IMR-90 (cell line): ENCODE measurements at regions not wholly inside any gene's neighbourhood (a gene's known extent, or its start where the extent isn't known, plus 50 kb on each side); places are given as distances from the start of the nearest gene placed in this dataset.

Experiments used
- CEBPB ChIP-seq: IDR thresholded peaks from 2 replicates; pipeline ENCODE4 v1.6.1; 2012; ENCODE audit warnings: low read depth, low read length, improper control_type of control experiment
- CHD1 ChIP-seq: IDR thresholded peaks from 2 replicates; pipeline ENCODE4 v1.6.1; 2012; ENCODE audit warnings: low read depth, low read length, improper control_type of control experiment
- FOS ChIP-seq: fragments of 150-350 bp; IDR thresholded peaks from 2 replicates; pipeline ENCODE4 v1.6.1; 2016; ENCODE audit warnings: low read depth, low read length
- MAFK ChIP-seq: IDR thresholded peaks from 2 replicates; pipeline ENCODE4 v1.6.1; 2012; ENCODE audit warnings: low read depth, low read length, improper control_type of control experiment
- NFE2L2 ChIP-seq: fragments of 150-350 bp; IDR thresholded peaks from 2 replicates; pipeline ENCODE4 v1.6.1; 2016; ENCODE audit warnings: low read depth, mild to moderate bottlenecking, low read length
- POLR2A ChIP-seq: IDR thresholded peaks from 2 replicates; pipeline ENCODE4 v1.6.1; 2012; ENCODE audit warnings: mild to moderate bottlenecking, low read depth, low read length
- RAD21 ChIP-seq: IDR thresholded peaks from 2 replicates; pipeline ENCODE4 v1.6.1; 2012; ENCODE audit warnings: low read length, improper control_type of control experiment
- RCOR1 ChIP-seq: IDR thresholded peaks from 2 replicates; pipeline ENCODE4 v1.6.1; 2012; ENCODE audit warnings: mild to moderate bottlenecking, low read length, improper control_type of control experiment; ENCODE audit not compliant: insufficient replicate concordance
- SMC3 ChIP-seq: fragments of 150-350 bp; IDR thresholded peaks from 2 replicates; pipeline ENCODE4 v1.6.1; 2016; ENCODE audit warnings: low read depth, mild to moderate bottlenecking, antibody characterized with exemption, low read length, moderate library complexity
- TF ChIP-seq, protein P1 (sequence below): conservative IDR thresholded peaks from 2 replicates; pipeline ENCODE4 v1.5.1; 2012; ENCODE audit warnings: mild to moderate bottlenecking, low read depth, low read length, improper control_type of control experiment
- TF ChIP-seq, protein P2 (sequence below): fragments of 150-350 bp; IDR thresholded peaks from 2 replicates; pipeline ENCODE4 v1.6.1; 2016; ENCODE audit warnings: low read depth, mild to moderate bottlenecking, low read length, moderate library complexity, borderline replicate concordance

DNA sequence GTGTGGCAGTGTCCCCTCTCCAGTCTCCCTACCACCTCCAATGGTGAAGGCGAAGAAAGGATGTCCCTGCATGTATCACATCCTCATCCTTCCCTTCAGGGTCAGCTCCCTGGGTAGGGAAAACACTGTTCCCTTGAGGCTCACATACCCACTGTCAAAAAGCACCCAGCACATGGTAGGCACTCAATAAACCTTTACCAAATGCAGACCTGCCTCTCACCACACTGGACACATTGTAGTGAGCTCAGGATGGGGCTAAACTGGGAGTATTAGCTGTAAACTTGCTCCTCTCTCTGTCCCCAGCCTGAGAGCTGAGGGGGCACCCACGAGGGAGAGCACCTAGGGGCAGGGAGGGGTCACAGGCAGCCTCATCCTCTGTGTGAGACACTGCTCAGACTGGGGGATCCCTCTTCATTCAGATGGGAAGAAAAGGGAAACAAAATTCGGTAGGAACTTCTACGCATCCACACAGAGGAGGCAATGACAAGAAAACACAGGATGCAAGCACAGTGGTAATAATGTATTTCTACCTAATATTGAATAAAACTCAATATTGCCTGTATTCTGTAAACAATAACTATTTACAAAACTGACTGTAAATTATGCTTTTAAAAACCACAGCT is 101.6 kb upstream of the TOP3B start:
- TF ChIP-seq, protein P1, sequence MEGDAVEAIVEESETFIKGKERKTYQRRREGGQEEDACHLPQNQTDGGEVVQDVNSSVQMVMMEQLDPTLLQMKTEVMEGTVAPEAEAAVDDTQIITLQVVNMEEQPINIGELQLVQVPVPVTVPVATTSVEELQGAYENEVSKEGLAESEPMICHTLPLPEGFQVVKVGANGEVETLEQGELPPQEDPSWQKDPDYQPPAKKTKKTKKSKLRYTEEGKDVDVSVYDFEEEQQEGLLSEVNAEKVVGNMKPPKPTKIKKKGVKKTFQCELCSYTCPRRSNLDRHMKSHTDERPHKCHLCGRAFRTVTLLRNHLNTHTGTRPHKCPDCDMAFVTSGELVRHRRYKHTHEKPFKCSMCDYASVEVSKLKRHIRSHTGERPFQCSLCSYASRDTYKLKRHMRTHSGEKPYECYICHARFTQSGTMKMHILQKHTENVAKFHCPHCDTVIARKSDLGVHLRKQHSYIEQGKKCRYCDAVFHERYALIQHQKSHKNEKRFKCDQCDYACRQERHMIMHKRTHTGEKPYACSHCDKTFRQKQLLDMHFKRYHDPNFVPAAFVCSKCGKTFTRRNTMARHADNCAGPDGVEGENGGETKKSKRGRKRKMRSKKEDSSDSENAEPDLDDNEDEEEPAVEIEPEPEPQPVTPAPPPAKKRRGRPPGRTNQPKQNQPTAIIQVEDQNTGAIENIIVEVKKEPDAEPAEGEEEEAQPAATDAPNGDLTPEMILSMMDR, result no peak
- no peak for TF ChIP-seq POLR2A
- TF ChIP-seq NFE2L2, result no peak
- TF ChIP-seq SMC3, result no peak
- TF ChIP-seq MAFK, result no peak
- TF ChIP-seq, protein P2, sequence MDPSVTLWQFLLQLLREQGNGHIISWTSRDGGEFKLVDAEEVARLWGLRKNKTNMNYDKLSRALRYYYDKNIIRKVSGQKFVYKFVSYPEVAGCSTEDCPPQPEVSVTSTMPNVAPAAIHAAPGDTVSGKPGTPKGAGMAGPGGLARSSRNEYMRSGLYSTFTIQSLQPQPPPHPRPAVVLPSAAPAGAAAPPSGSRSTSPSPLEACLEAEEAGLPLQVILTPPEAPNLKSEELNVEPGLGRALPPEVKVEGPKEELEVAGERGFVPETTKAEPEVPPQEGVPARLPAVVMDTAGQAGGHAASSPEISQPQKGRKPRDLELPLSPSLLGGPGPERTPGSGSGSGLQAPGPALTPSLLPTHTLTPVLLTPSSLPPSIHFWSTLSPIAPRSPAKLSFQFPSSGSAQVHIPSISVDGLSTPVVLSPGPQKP, result no peak
- no peak for TF ChIP-seq FOS
- no peak for TF ChIP-seq RAD21
- no peak for TF ChIP-seq CEBPB
- TF ChIP-seq CHD1, result no peak
- TF ChIP-seq RCOR1, result no peak
